IMR-90 (cell line): ENCODE measurements at regions not wholly inside any gene's neighbourhood (a gene's known extent, or its start where the extent isn't known, plus 50 kb on each side); places are given as distances from the start of the nearest gene placed in this dataset.

Experiments
- ATAC-seq: fragments of 200-7000 bp; cut with Tn5 transposase; 2 replicates; pipeline ENCODE4 v1.9.1; 2020; ENCODE audit warnings: low read depth, mild to moderate bottlenecking, moderate library complexity
- BruUV-seq: library from RNA; stranded (reverse); fragments of 400-500 nt; replicated peaks from 2 replicates; lab custom pipeline; 2021; lab: Mats Ljungman, UMichigan
- CTCF ChIA-PET: fragments of 300-600 bp; formaldehyde crosslinking; extraction: SDS; loops from one replicate; lab custom pipeline; 2021; ENCODE audit warnings: antibody characterized with exemption; lab: Yijun Ruan, JAX
- POLR2A ChIA-PET: fragments of 300-600 bp; sonication (Branson Sonifier 250); formaldehyde crosslinking; loops from one replicate; lab custom pipeline; 2022; ENCODE audit warnings: antibody characterized with exemption; ENCODE audit not compliant: unreplicated experiment; lab: Charles Lee
- DNase-seq: peaks from one replicate; pipeline ENCODE4 v3.0.0; 2013
- H2AFZ ChIP-seq: replicated peaks from 2 replicates; pipeline ENCODE3; 2013; ENCODE audit warnings: low read length, mild to moderate bottlenecking; ENCODE audit not compliant: poor library complexity
- H2AK5ac ChIP-seq: 2 replicates; pipeline ENCODE4 v1.6.1; 2013; ENCODE audit warnings: low read depth, low read length, inconsistent platforms
- H2AK9ac ChIP-seq: replicated peaks from 2 replicates; pipeline ENCODE3; 2013; ENCODE audit warnings: mild to moderate bottlenecking, low read depth, low read length, moderate library complexity; ENCODE audit not compliant: poor library complexity
- H2BK120ac ChIP-seq: 2 replicates; pipeline ENCODE4 v1.6.1; 2013; ENCODE audit warnings: low read depth, low read length, inconsistent platforms
- H2BK15ac ChIP-seq: 3 replicates; pipeline ENCODE4 v1.6.1; 2013; ENCODE audit warnings: low read depth, low read length, inconsistent platforms
- H2BK20ac ChIP-seq: 2 replicates; pipeline ENCODE4 v1.6.1; 2013; ENCODE audit warnings: low read depth, mild to moderate bottlenecking, inconsistent platforms, low read length, moderate library complexity
- H2BK5ac ChIP-seq: 2 replicates; pipeline ENCODE4 v1.6.1; 2013; ENCODE audit warnings: mild to moderate bottlenecking, low read depth, low read length, inconsistent platforms; ENCODE audit not compliant: poor library complexity, severe bottlenecking
- H3K14ac ChIP-seq: replicated peaks from 2 replicates; pipeline ENCODE4 v1.6.1; 2013; ENCODE audit warnings: low read depth, low read length, inconsistent platforms
- H3K18ac ChIP-seq: 2 replicates; pipeline ENCODE4 v1.6.1; 2013; ENCODE audit warnings: low read depth, low read length, control low read depth
- H3K23ac ChIP-seq: 2 replicates; pipeline ENCODE4 v1.6.1; 2013; ENCODE audit warnings: low read depth, low read length, inconsistent platforms
- H3K27ac ChIP-seq: 2 replicates; pipeline ENCODE4 v1.5.1; 2013; ENCODE audit warnings: mild to moderate bottlenecking, control low read depth, low read length; ENCODE audit not compliant: insufficient read depth
- H3K27me3 ChIP-seq: 2 replicates; pipeline ENCODE4 v1.6.1; 2013; ENCODE audit warnings: low read length; ENCODE audit not compliant: control insufficient read depth, insufficient read depth
- H3K36me3 ChIP-seq: 2 replicates; pipeline ENCODE4 v1.6.1; 2013; ENCODE audit warnings: low read length, mixed read lengths; ENCODE audit not compliant: control insufficient read depth, insufficient read depth
- H3K4ac ChIP-seq: 2 replicates; pipeline ENCODE4 v1.6.1; 2013; ENCODE audit warnings: low read depth, low read length, inconsistent platforms
- H3K4me1 ChIP-seq: 2 replicates; pipeline ENCODE4 v1.6.1; 2013; ENCODE audit warnings: low read length, mixed read lengths; ENCODE audit not compliant: control insufficient read depth, insufficient read depth
- H3K4me2 ChIP-seq: 2 replicates; pipeline ENCODE4 v1.6.1; 2013; ENCODE audit warnings: low read depth, mild to moderate bottlenecking, control low read depth, low read length, moderate library complexity
- H3K4me3 ChIP-seq: 2 replicates; pipeline ENCODE4 v1.5.1; 2013; ENCODE audit warnings: low read depth, mild to moderate bottlenecking, control low read depth, low read length, moderate library complexity; ENCODE audit not compliant: insufficient read depth
- H3K56ac ChIP-seq: 2 replicates; pipeline ENCODE4 v1.6.1; 2013; ENCODE audit warnings: low read length, inconsistent platforms; ENCODE audit not compliant: insufficient read depth; ENCODE audit errors: extremely low read depth
- H3K79me1 ChIP-seq, 2 experiments: 2 replicates each; pipeline ENCODE4 v1.6.1; 2013; ENCODE audit warnings: low read length in 2 of 2, inconsistent platforms in 1 of 2, low read depth in 1 of 2
- H3K9ac ChIP-seq: 2 replicates; pipeline ENCODE4 v1.6.1; 2013; ENCODE audit warnings: low read depth, low read length, control low read depth
- H3K9me1 ChIP-seq: 2 replicates; pipeline ENCODE4 v1.6.1; 2013; ENCODE audit warnings: low read length, inconsistent platforms; ENCODE audit not compliant: insufficient read depth
- H3K9me3 ChIP-seq: 2 replicates; pipeline ENCODE4 v1.6.1; 2013; ENCODE audit warnings: low read length; ENCODE audit not compliant: control insufficient read depth, insufficient read depth
- H4K20me1 ChIP-seq: 2 replicates; pipeline ENCODE4 v1.6.1; 2013; ENCODE audit warnings: low read length, inconsistent platforms; ENCODE audit not compliant: insufficient read depth
- H4K5ac ChIP-seq: 2 replicates; pipeline ENCODE4 v1.6.1; 2013; ENCODE audit warnings: mild to moderate bottlenecking, low read depth, low read length, control low read depth
- H4K8ac ChIP-seq, 2 experiments: 2 replicates each; pipeline ENCODE4 v1.6.1; 2013; ENCODE audit warnings: low read depth in 2 of 2, low read length in 2 of 2, control low read depth in 1 of 2, inconsistent platforms in 1 of 2
- H4K91ac ChIP-seq: 2 replicates; pipeline ENCODE4 v1.6.1; 2013; ENCODE audit warnings: low read depth, low read length, inconsistent platforms; ENCODE audit not compliant: insufficient read depth
- BHLHE40 ChIP-seq: fragments of 150-350 bp; IDR thresholded peaks from 2 replicates; pipeline ENCODE4 v1.6.1; 2016; ENCODE audit warnings: mild to moderate bottlenecking, low read depth, low read length
- CEBPB ChIP-seq: IDR thresholded peaks from 2 replicates; pipeline ENCODE4 v1.6.1; 2012; ENCODE audit warnings: low read depth, low read length, improper control_type of control experiment
- CHD1 ChIP-seq: IDR thresholded peaks from 2 replicates; pipeline ENCODE4 v1.6.1; 2012; ENCODE audit warnings: low read depth, low read length, improper control_type of control experiment
- FOS ChIP-seq: fragments of 150-350 bp; IDR thresholded peaks from 2 replicates; pipeline ENCODE4 v1.6.1; 2016; ENCODE audit warnings: low read depth, low read length
- NFE2L2 ChIP-seq: fragments of 150-350 bp; IDR thresholded peaks from 2 replicates; pipeline ENCODE4 v1.6.1; 2016; ENCODE audit warnings: low read depth, mild to moderate bottlenecking, low read length
- RCOR1 ChIP-seq: IDR thresholded peaks from 2 replicates; pipeline ENCODE4 v1.6.1; 2012; ENCODE audit warnings: mild to moderate bottlenecking, low read length, improper control_type of control experiment; ENCODE audit not compliant: insufficient replicate concordance
- RFX5 ChIP-seq: IDR thresholded peaks from 2 replicates; pipeline ENCODE4 v1.8.0; 2012; ENCODE audit warnings: low read depth, mild to moderate bottlenecking, low read length, moderate library complexity
- SMC3 ChIP-seq: fragments of 150-350 bp; IDR thresholded peaks from 2 replicates; pipeline ENCODE4 v1.6.1; 2016; ENCODE audit warnings: low read depth, mild to moderate bottlenecking, antibody characterized with exemption, low read length, moderate library complexity
- WGBS, 2 experiments: methylation state at CpG; one replicate each; pipeline versions ENCODE4 v1.1.5 to v1.1.7; 2013; ENCODE audit warnings: missing lambda C conversion rate in 2 of 2; ENCODE audit not compliant: insufficient read length in 1 of 2; ENCODE audit errors: extremely low coverage in 2 of 2; 5-methylcytosine and 5-hydroxymethylcytosine counted together
- dilution Hi-C: fragments of 300-500 bp; cut with HindIII; formaldehyde crosslinking; loops from one replicate; pipeline ENCODE4 v1.14.3; 2018; ENCODE audit warnings: low sequenced_read_pairs; ENCODE audit not compliant: unreplicated experiment
- in situ Hi-C: fragments of 300-500 bp; cut with MboI; formaldehyde crosslinking; loops from 3 replicates; pipeline ENCODE4 v1.14.3; 2019; ENCODE audit warnings: low sequenced_read_pairs, inconsistent platforms, mixed read lengths
- intact Hi-C: fragments of 100-400 bp; cut with micrococcal nuclease; formaldehyde crosslinking; loops from 2 replicates; pipeline ENCODE4 v1.10.0; 2022
- TF ChIP-seq, protein P1 (sequence below): fragments of 150-350 bp; IDR thresholded peaks from 2 replicates; pipeline ENCODE4 v1.6.1; 2017; ENCODE audit warnings: mild to moderate bottlenecking, antibody characterized with exemption, low read length, low read depth
- TF ChIP-seq, protein P2 (sequence below): conservative IDR thresholded peaks from 2 replicates; pipeline ENCODE4 v1.5.1; 2012; ENCODE audit warnings: mild to moderate bottlenecking, low read depth, low read length, improper control_type of control experiment

DNA sequence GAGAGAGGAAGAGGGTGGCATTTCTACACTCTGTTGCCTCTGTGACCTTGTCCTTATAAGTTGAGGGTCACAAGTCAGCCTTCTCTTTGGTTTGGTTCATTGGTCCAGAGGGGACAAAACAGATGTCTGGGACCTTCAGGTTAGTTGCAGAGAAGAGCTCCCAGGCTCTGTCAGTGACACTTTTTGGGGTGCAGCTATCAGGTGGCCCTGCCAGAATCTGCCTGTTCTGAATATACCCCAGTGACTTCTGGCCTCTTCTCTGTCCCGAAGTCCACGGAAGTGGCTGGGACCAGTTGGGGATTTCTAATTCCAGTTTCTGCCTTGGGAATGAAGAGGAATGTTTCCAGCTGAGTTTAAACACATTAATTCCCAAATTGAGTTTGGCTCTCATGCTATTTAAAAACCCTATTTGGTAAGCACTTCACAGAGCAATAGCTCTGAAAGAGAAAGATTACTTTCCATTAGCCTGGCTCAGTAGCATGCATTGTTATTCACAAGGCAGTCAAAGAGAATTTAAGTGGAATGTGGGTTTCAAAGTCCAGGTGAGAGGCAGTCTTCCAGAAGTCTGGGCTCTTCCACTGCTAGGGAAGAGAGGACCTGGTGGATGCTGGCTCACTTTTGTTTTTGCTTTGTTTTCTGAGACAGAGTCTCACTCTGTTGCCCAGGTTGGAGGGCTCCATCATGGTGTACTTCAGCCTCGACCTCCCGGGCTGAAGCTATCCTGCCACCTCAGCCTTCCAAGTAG is 237.8 kb upstream of the GALNT17 start:
- Histone ChIP-seq H3K14ac (no peak overlapping the region), H4K91ac (no peak overlapping the region), H4K5ac (no peak overlapping the region), H3K36me3 (no peaks in the 10 kb centered on the region), H3K4me3 (no peak overlapping the region), H4K20me1 (no peaks in the 10 kb centered on the region), H2BK15ac (no peak overlapping the region), H3K56ac (no peak overlapping the region), H3K4me1 (no peaks in the 10 kb centered on the region), H3K18ac (no peak overlapping the region), H3K27ac (no peak overlapping the region), H2AFZ (no peak overlapping the region), H2AK5ac (no peak overlapping the region), H2BK5ac (no peak overlapping the region), H3K4ac (no peak overlapping the region), H3K79me1 (no peaks in the 10 kb centered on the region), H4K8ac (no peak overlapping the region), H2BK120ac (no peak overlapping the region), H3K27me3 (no peaks in the 10 kb centered on the region), H3K9me1 (no peaks in the 10 kb centered on the region), H2AK9ac (no peak overlapping the region), H3K9ac (no peak overlapping the region), H3K4me2 (no peak overlapping the region), H3K9me3 (peaks cover 24% of the 10 kb centered on the region), H3K23ac (no peak overlapping the region), H2BK20ac (no peak overlapping the region)
- ChIA-PET POLR2A (no interaction called here), CTCF (interaction anchor here (0.6 kb wide), 1 partner anchor 815 kb away, joined by 3 read pairs; no protein-coding TSS in a partner anchor)
- intact Hi-C loops, result no loop called here
- dilution Hi-C loops, result no loop called here
- no peak for TF ChIP-seq CEBPB
- TF ChIP-seq RCOR1, result no peak
- TF ChIP-seq SMC3, result no peak
- no peak for TF ChIP-seq CHD1
- TF ChIP-seq, protein P1, sequence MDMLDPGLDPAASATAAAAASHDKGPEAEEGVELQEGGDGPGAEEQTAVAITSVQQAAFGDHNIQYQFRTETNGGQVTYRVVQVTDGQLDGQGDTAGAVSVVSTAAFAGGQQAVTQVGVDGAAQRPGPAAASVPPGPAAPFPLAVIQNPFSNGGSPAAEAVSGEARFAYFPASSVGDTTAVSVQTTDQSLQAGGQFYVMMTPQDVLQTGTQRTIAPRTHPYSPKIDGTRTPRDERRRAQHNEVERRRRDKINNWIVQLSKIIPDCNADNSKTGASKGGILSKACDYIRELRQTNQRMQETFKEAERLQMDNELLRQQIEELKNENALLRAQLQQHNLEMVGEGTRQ, result no peak
- no peak for TF ChIP-seq FOS
- TF ChIP-seq, protein P2, sequence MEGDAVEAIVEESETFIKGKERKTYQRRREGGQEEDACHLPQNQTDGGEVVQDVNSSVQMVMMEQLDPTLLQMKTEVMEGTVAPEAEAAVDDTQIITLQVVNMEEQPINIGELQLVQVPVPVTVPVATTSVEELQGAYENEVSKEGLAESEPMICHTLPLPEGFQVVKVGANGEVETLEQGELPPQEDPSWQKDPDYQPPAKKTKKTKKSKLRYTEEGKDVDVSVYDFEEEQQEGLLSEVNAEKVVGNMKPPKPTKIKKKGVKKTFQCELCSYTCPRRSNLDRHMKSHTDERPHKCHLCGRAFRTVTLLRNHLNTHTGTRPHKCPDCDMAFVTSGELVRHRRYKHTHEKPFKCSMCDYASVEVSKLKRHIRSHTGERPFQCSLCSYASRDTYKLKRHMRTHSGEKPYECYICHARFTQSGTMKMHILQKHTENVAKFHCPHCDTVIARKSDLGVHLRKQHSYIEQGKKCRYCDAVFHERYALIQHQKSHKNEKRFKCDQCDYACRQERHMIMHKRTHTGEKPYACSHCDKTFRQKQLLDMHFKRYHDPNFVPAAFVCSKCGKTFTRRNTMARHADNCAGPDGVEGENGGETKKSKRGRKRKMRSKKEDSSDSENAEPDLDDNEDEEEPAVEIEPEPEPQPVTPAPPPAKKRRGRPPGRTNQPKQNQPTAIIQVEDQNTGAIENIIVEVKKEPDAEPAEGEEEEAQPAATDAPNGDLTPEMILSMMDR, result no peak
- TF ChIP-seq BHLHE40, result no peak
- TF ChIP-seq NFE2L2, result no peak
- no peak for TF ChIP-seq RFX5
- in situ Hi-C loops, result no loop called here
- no TSS peak for BruUV-seq
- no peak for ATAC-seq
- WGBS, 2 experiments, result no CpG with 5 or more reads among the region's 4 CpGs
- no peak for DNase-seq
